H1 (cell line): ENCODE measurements at regions not wholly inside any gene's neighbourhood (a gene's known extent, or its start where the extent isn't known, plus 50 kb on each side); places are given as distances from the start of the nearest gene placed in this dataset.

Source experiments
- BRCA1 ChIP-seq: IDR thresholded peaks from 2 replicates; pipeline ENCODE4 v1.6.1; 2012; ENCODE audit warnings: low read depth, low read length, improper control_type of control experiment
- EP300 ChIP-seq, 2 experiments: IDR thresholded peaks; 1 replicate in 1 of 2; 2 replicates in 1 of 2; pipeline ENCODE4 v1.6.1; 2011 to 2012; ENCODE audit warnings: low read depth in 2 of 2, low read length in 2 of 2, mild to moderate bottlenecking in 2 of 2, borderline replicate concordance in 1 of 2, inconsistent platforms in 1 of 2, moderate library complexity in 1 of 2
- EZH2 ChIP-seq: fragments of 200-600 bp; sonication (generic); IDR thresholded peaks from 2 replicates; pipeline ENCODE4 v1.7.1; 2012; ENCODE audit warnings: low read depth, mild to moderate bottlenecking, moderate library complexity, low read length, inconsistent platforms; ENCODE audit not compliant: severe bottlenecking
- GABPA ChIP-seq: IDR thresholded peaks from 2 replicates; pipeline ENCODE4 v1.6.1; 2011; ENCODE audit warnings: mild to moderate bottlenecking, low read length, moderate library complexity, borderline replicate concordance; ENCODE audit not compliant: insufficient read depth
- JUND ChIP-seq: IDR thresholded peaks from 2 replicates; pipeline ENCODE4 v1.6.1; 2011; ENCODE audit warnings: mild to moderate bottlenecking, improper control_type of control experiment, low read length
- POLR2A ChIP-seq, 2 experiments: IDR thresholded peaks; 1 replicate in 1 of 2; 2 replicates in 1 of 2; pipeline ENCODE4 v1.6.1; 2011; ENCODE audit warnings: low read depth in 2 of 2, low read length in 2 of 2, mild to moderate bottlenecking in 2 of 2; ENCODE audit errors: control extremely low read depth in 1 of 2
- RFX5 ChIP-seq: IDR thresholded peaks from 2 replicates; pipeline ENCODE4 v1.6.1; 2011; ENCODE audit warnings: low read depth, low read length, improper control_type of control experiment, borderline replicate concordance
- SIN3A ChIP-seq, 2 experiments: IDR thresholded peaks in 1 of 2; conservative IDR thresholded peaks in 1 of 2; 2 replicates each; pipeline ENCODE4 v1.6.1; 2011 to 2012; ENCODE audit warnings: low read length in 2 of 2, improper control_type of control experiment in 1 of 2, low read depth in 1 of 2, mild to moderate bottlenecking in 1 of 2
- SRF ChIP-seq: IDR thresholded peaks from 2 replicates; pipeline ENCODE4 v1.6.1; 2011; ENCODE audit warnings: mild to moderate bottlenecking, low read depth, low read length, moderate library complexity
- TAF1 ChIP-seq: IDR thresholded peaks from 2 replicates; pipeline ENCODE4 v1.6.1; 2011; ENCODE audit warnings: mild to moderate bottlenecking, low read depth, low read length
- TEAD4 ChIP-seq: IDR thresholded peaks from 2 replicates; pipeline ENCODE4 v1.6.1; 2012; ENCODE audit warnings: low read depth, low read length, inconsistent platforms, mixed read lengths
- TF ChIP-seq, protein P1 (sequence below), 3 experiments: IDR thresholded peaks; 1 replicate in 2 of 3; 2 replicates in 1 of 3; pipeline versions ENCODE4 v1.5.1 to v1.6.1; 2011; ENCODE audit warnings: low read length in 3 of 3, mild to moderate bottlenecking in 3 of 3, inconsistent platforms in 2 of 3, low read depth in 1 of 3, moderate library complexity in 1 of 3; ENCODE audit not compliant: insufficient read depth in 1 of 3; ENCODE audit errors: control extremely low read depth in 1 of 3
- TF ChIP-seq, protein P2 (sequence below): IDR thresholded peaks from 2 replicates; pipeline ENCODE4 v1.6.1; 2011; ENCODE audit warnings: low read length, improper control_type of control experiment

DNA sequence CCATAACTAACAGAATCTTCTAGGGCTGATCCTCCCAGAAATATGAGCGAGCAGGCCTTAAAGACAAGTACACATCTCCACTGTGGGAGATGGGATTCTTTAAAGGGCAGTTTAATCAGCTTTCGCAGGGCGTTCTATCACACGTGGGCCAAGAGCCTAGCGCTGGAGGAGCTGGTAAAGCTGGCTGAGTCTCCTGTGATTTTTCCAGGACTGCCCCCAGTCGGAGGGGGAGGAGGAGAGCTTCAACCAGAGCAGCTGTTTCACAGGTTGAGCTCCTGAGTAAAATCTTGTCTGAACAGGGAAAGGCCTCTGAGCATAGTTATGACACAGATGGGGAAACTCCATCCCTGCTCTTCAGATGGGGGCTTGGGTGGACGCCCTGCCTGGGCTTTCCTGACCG lies 87.0 kb downstream of the ZNF365 start:
- no peak for TF ChIP-seq TEAD4
- TF ChIP-seq, protein P1, sequence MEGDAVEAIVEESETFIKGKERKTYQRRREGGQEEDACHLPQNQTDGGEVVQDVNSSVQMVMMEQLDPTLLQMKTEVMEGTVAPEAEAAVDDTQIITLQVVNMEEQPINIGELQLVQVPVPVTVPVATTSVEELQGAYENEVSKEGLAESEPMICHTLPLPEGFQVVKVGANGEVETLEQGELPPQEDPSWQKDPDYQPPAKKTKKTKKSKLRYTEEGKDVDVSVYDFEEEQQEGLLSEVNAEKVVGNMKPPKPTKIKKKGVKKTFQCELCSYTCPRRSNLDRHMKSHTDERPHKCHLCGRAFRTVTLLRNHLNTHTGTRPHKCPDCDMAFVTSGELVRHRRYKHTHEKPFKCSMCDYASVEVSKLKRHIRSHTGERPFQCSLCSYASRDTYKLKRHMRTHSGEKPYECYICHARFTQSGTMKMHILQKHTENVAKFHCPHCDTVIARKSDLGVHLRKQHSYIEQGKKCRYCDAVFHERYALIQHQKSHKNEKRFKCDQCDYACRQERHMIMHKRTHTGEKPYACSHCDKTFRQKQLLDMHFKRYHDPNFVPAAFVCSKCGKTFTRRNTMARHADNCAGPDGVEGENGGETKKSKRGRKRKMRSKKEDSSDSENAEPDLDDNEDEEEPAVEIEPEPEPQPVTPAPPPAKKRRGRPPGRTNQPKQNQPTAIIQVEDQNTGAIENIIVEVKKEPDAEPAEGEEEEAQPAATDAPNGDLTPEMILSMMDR (IDR thresholded peaks at IDR 0.05; ENCODE audit: control extremely low read depth in 1 of 3, insufficient read depth in 1 of 3, low read depth in 1 of 3, low read length in 3 of 3), result no peak
- TF ChIP-seq EZH2, result no peak
- no peak for TF ChIP-seq RFX5
- TF ChIP-seq EP300 (IDR thresholded peaks at IDR 0.05; ENCODE audit: borderline replicate concordance in 1 of 2, low read depth in 2 of 2, low read length in 2 of 2), result no peak
- no peak for TF ChIP-seq JUND
- no peak for TF ChIP-seq BRCA1
- TF ChIP-seq TAF1, result no peak
- TF ChIP-seq SRF, result no peak
- no peak for TF ChIP-seq SIN3A (conservative IDR thresholded peaks at IDR 0.05 in 1 of 2, IDR thresholded peaks at IDR 0.05 in 1 of 2; ENCODE audit: low read depth in 1 of 2, low read length in 2 of 2)
- no peak for TF ChIP-seq GABPA
- TF ChIP-seq, protein P2, sequence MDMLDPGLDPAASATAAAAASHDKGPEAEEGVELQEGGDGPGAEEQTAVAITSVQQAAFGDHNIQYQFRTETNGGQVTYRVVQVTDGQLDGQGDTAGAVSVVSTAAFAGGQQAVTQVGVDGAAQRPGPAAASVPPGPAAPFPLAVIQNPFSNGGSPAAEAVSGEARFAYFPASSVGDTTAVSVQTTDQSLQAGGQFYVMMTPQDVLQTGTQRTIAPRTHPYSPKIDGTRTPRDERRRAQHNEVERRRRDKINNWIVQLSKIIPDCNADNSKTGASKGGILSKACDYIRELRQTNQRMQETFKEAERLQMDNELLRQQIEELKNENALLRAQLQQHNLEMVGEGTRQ, result no peak
- TF ChIP-seq POLR2A (IDR thresholded peaks at IDR 0.05; ENCODE audit: control extremely low read depth in 1 of 2, low read depth in 2 of 2, low read length in 2 of 2), result no peak
